GM12878 (cell line): ENCODE measurements at regions not wholly inside any gene's neighbourhood (a gene's known extent, or its start where the extent isn't known, plus 50 kb on each side); places are given as distances from the start of the nearest gene placed in this dataset.

Source experiments
- ATAC-seq: fragments of 200-7000 bp; cut with Tn5 transposase; 3 replicates; pipeline ENCODE4 v1.9.1; 2020; ENCODE audit warnings: mild to moderate bottlenecking, moderate library complexity
- BruUV-seq: library from RNA; stranded (reverse); fragments of 400-500 nt; replicated peaks from 2 replicates; lab custom pipeline; 2021; lab: Mats Ljungman, UMichigan
- CTCF ChIA-PET: fragments of 300-600 bp; sonication (Branson Sonifier 250); formaldehyde crosslinking; extraction: SDS; loops from one replicate; lab custom pipeline; 2021; ENCODE audit warnings: inconsistent platforms; lab: Yijun Ruan, JAX
- POLR2A ChIA-PET: fragments of 350-600 bp; formaldehyde crosslinking; extraction: SDS; loops from one replicate; lab custom pipeline; 2021; ENCODE audit warnings: inconsistent platforms; lab: Charles Lee
- RAD21 ChIA-PET: fragments of 300-600 bp; sonication (Branson Sonifier 250); formaldehyde crosslinking; loops from one replicate; lab custom pipeline; 2023; ENCODE audit warnings: antibody characterized with exemption; ENCODE audit not compliant: unreplicated experiment; lab: Charles Lee
- SMC1A ChIA-PET: fragments of 300-600 bp; sonication (Branson Sonifier 250); formaldehyde crosslinking; loops from one replicate; lab custom pipeline; 2023; ENCODE audit not compliant: unreplicated experiment, uncharacterized antibody; lab: Charles Lee
- DNase-seq: peaks from one replicate; pipeline ENCODE4 v3.0.0-alpha.2; 2011; ENCODE audit warnings: low read depth, low spot score
- FAIRE-seq: peaks from 3 replicates; lab custom pipeline; 2011; peaks lifted over from hg19 to GRCh38; lab: Jason Lieb, UNC
- H2AFZ ChIP-seq: 2 replicates; pipeline ENCODE4 v1.6.0; 2011; ENCODE audit warnings: low read depth, low read length, control low read depth; ENCODE audit not compliant: control insufficient read depth
- H3K27ac ChIP-seq: 2 replicates; pipeline ENCODE4 v1.5.1; 2011; ENCODE audit warnings: control low read depth; ENCODE audit not compliant: control insufficient read depth, insufficient read depth
- H3K27me3 ChIP-seq, 2 experiments: replicated peaks in 1 of 2; 2 replicates each; pipeline versions ENCODE4 v1.6.0 to v1.6.1; 2011; ENCODE audit warnings: low read length in 1 of 2; ENCODE audit not compliant: control insufficient read depth in 2 of 2, insufficient read depth in 2 of 2
- H3K36me3 ChIP-seq, 2 experiments: 2 replicates each; pipeline ENCODE4 v1.5.1; 2011; ENCODE audit warnings: low read length in 1 of 2; ENCODE audit not compliant: control insufficient read depth in 2 of 2, insufficient read depth in 2 of 2
- H3K4me1 ChIP-seq: 2 replicates; pipeline ENCODE4 v1.6.1; 2011; ENCODE audit warnings: mild to moderate bottlenecking, low read length, moderate library complexity, mixed read lengths; ENCODE audit not compliant: control insufficient read depth, insufficient read depth
- H3K4me2 ChIP-seq: 2 replicates; pipeline ENCODE4 v1.6.0; 2011; ENCODE audit warnings: control low read depth; ENCODE audit not compliant: control insufficient read depth, insufficient read depth
- H3K4me3 ChIP-seq: fragments of 200-600 bp; sonication (generic); 2 replicates; pipeline ENCODE4 v1.5.1; 2016
- H3K79me2 ChIP-seq: 2 replicates; pipeline ENCODE4 v1.6.0; 2011; ENCODE audit warnings: low read length; ENCODE audit not compliant: control insufficient read depth, insufficient read depth
- H3K9ac ChIP-seq: 2 replicates; pipeline ENCODE4 v1.8.0; 2011; ENCODE audit warnings: low read length, control low read depth, mixed read lengths; ENCODE audit not compliant: control insufficient read depth, insufficient read depth
- H3K9me3 ChIP-seq: replicated peaks from 3 replicates; pipeline ENCODE4 v1.5.1; 2011; ENCODE audit warnings: mild to moderate bottlenecking, low read length; ENCODE audit not compliant: control insufficient read depth, insufficient read depth
- H4K20me1 ChIP-seq: 2 replicates; pipeline ENCODE4 v1.6.0; 2011; ENCODE audit not compliant: control insufficient read depth, insufficient read depth
- ATF7 ChIP-seq: fragments of 450-650 bp; IDR thresholded peaks from 2 replicates; pipeline ENCODE4 v1.6.1; 2016; ENCODE audit warnings: low read depth, mild to moderate bottlenecking
- BHLHE40 ChIP-seq, 2 experiments: fragments of 450-650 bp in 1 of 2; IDR thresholded peaks; 2 replicates each; pipeline ENCODE4 v1.6.1; 2011 to 2017; ENCODE audit warnings: low read depth in 2 of 2, borderline replicate concordance in 1 of 2, improper control_type of control experiment in 1 of 2, low read length in 1 of 2, mild to moderate bottlenecking in 1 of 2
- DPF2 ChIP-seq: fragments of 450-650 bp; IDR thresholded peaks from 2 replicates; pipeline ENCODE4 v1.6.1; 2017; ENCODE audit warnings: mild to moderate bottlenecking
- FOXM1 ChIP-seq: IDR thresholded peaks from 2 replicates; pipeline ENCODE4 v1.6.1; 2012; ENCODE audit warnings: low read depth, mild to moderate bottlenecking, inconsistent platforms, low read length, moderate library complexity
- HDAC6 ChIP-seq: fragments of 200-600 bp; sonication (generic); IDR thresholded peaks from one replicate; pipeline ENCODE4 v1.8.0; 2017; ENCODE audit warnings: antibody characterized with exemption; ENCODE audit not compliant: unreplicated experiment
- HDGF ChIP-seq: fragments of 450-650 bp; IDR thresholded peaks from 2 replicates; pipeline ENCODE4 v1.6.1; 2016; ENCODE audit warnings: antibody characterized with exemption
- KAT2A ChIP-seq: conservative IDR thresholded peaks from 2 replicates; pipeline ENCODE4 v1.6.1; 2011; ENCODE audit warnings: low read depth, low read length; ENCODE audit not compliant: control insufficient read depth
- NFXL1 ChIP-seq: fragments of 450-650 bp; IDR thresholded peaks from 2 replicates; pipeline ENCODE4 v1.6.1; 2017; ENCODE audit warnings: antibody characterized with exemption, mild to moderate bottlenecking, borderline replicate concordance
- NFYB ChIP-seq: IDR thresholded peaks from 2 replicates; pipeline ENCODE4 v1.6.1; 2011; ENCODE audit warnings: low read depth, mild to moderate bottlenecking, low read length, improper control_type of control experiment, moderate library complexity; ENCODE audit not compliant: insufficient read depth
- NR2C2 ChIP-seq: IDR thresholded peaks from 2 replicates; pipeline ENCODE4 v1.6.1; 2011; ENCODE audit warnings: borderline replicate concordance, low read depth; ENCODE audit not compliant: control insufficient read depth, insufficient read length
- RUNX3 ChIP-seq: IDR thresholded peaks from 2 replicates; pipeline ENCODE4 v1.6.1; 2012; ENCODE audit warnings: low read length, inconsistent platforms
- SP1 ChIP-seq: IDR thresholded peaks from one replicate; pipeline ENCODE4 v1.6.1; 2011; ENCODE audit warnings: low read depth, low read length
- SREBF2 ChIP-seq: IDR thresholded peaks from 2 replicates; pipeline ENCODE4 v1.6.1; 2012; ENCODE audit warnings: mild to moderate bottlenecking, low read length
- WGBS: methylation state at CpG from one replicate; pipeline ENCODE4 v1.1.6; 2016; ENCODE audit warnings: low lambda C conversion rate; ENCODE audit not compliant: insufficient replicate concordance, insufficient coverage; ENCODE audit errors: missing lambda C conversion rate; 5-methylcytosine and 5-hydroxymethylcytosine counted together
- in situ Hi-C: fragments of 300-500 bp; cut with MboI; formaldehyde crosslinking; loops from 9 replicates; pipeline ENCODE4 v1.14.3; 2018; ENCODE audit warnings: mixed read lengths
- intact Hi-C: fragments of 100-400 bp; cut with micrococcal nuclease; formaldehyde crosslinking; loops from one replicate; pipeline ENCODE4 v1.14.2; 2022; ENCODE audit not compliant: unreplicated experiment
- TF ChIP-seq, protein P1 (sequence below): IDR thresholded peaks from 2 replicates; pipeline ENCODE4 v1.6.1; 2011; ENCODE audit warnings: low read depth, mild to moderate bottlenecking, low read length, moderate library complexity, borderline replicate concordance; ENCODE audit errors: extremely low read depth
- TF ChIP-seq, protein P2 (sequence below): fragments of 450-650 bp; IDR thresholded peaks from 2 replicates; pipeline ENCODE4 v1.6.1; 2017; ENCODE audit warnings: mild to moderate bottlenecking, moderate library complexity
- TF ChIP-seq, protein P3 (sequence below): fragments of 450-650 bp; IDR thresholded peaks from 2 replicates; pipeline ENCODE4 v1.6.1; 2017; ENCODE audit warnings: mild to moderate bottlenecking, moderate library complexity

DNA sequence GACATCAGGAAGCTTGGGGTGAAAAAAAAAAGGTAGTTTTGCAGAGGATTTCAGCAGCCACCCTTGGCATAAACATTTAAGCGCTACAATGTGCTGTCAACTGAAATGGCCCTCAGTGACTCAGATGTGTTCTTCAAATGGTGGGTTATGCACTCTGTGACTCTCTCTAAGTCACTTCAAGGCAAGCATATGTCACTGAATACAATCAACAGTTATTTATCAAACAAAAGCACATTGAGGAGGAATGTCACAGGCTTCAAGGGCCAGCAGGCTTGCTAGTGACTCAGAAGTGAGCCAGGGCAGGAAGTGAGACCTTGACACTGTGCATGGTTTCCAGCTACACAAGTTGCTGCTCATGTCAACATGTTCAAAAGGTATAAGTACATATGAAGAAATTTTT is 523.7 kb upstream of the HTR2A start:
- no peak for DNase-seq
- RAD21 ChIA-PET = interaction anchor here (0.5 kb wide), 1 partner anchor 934 kb away, joined by 3 read pairs; no protein-coding TSS in a partner anchor
- no peak for TF ChIP-seq SREBF2
- no peak for TF ChIP-seq BHLHE40 (IDR thresholded peaks at IDR 0.05; ENCODE audit: borderline replicate concordance in 1 of 2, low read depth in 2 of 2, low read length in 1 of 2)
- TF ChIP-seq, protein P1, sequence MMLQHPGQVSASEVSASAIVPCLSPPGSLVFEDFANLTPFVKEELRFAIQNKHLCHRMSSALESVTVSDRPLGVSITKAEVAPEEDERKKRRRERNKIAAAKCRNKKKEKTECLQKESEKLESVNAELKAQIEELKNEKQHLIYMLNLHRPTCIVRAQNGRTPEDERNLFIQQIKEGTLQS = no peak
- no peak for TF ChIP-seq FOXM1
- TF ChIP-seq, protein P2, sequence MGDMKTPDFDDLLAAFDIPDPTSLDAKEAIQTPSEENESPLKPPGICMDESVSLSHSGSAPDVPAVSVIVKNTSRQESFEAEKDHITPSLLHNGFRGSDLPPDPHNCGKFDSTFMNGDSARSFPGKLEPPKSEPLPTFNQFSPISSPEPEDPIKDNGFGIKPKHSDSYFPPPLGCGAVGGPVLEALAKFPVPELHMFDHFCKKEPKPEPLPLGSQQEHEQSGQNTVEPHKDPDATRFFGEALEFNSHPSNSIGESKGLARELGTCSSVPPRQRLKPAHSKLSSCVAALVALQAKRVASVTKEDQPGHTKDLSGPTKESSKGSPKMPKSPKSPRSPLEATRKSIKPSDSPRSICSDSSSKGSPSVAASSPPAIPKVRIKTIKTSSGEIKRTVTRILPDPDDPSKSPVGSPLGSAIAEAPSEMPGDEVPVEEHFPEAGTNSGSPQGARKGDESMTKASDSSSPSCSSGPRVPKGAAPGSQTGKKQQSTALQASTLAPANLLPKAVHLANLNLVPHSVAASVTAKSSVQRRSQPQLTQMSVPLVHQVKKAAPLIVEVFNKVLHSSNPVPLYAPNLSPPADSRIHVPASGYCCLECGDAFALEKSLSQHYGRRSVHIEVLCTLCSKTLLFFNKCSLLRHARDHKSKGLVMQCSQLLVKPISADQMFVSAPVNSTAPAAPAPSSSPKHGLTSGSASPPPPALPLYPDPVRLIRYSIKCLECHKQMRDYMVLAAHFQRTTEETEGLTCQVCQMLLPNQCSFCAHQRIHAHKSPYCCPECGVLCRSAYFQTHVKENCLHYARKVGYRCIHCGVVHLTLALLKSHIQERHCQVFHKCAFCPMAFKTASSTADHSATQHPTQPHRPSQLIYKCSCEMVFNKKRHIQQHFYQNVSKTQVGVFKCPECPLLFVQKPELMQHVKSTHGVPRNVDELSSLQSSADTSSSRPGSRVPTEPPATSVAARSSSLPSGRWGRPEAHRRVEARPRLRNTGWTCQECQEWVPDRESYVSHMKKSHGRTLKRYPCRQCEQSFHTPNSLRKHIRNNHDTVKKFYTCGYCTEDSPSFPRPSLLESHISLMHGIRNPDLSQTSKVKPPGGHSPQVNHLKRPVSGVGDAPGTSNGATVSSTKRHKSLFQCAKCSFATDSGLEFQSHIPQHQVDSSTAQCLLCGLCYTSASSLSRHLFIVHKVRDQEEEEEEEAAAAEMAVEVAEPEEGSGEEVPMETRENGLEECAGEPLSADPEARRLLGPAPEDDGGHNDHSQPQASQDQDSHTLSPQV = no peak
- TF ChIP-seq RUNX3 = no peak
- no peak for TF ChIP-seq KAT2A
- no peak for TF ChIP-seq HDGF
- TF ChIP-seq HDAC6 = no peak
- TF ChIP-seq, protein P3, sequence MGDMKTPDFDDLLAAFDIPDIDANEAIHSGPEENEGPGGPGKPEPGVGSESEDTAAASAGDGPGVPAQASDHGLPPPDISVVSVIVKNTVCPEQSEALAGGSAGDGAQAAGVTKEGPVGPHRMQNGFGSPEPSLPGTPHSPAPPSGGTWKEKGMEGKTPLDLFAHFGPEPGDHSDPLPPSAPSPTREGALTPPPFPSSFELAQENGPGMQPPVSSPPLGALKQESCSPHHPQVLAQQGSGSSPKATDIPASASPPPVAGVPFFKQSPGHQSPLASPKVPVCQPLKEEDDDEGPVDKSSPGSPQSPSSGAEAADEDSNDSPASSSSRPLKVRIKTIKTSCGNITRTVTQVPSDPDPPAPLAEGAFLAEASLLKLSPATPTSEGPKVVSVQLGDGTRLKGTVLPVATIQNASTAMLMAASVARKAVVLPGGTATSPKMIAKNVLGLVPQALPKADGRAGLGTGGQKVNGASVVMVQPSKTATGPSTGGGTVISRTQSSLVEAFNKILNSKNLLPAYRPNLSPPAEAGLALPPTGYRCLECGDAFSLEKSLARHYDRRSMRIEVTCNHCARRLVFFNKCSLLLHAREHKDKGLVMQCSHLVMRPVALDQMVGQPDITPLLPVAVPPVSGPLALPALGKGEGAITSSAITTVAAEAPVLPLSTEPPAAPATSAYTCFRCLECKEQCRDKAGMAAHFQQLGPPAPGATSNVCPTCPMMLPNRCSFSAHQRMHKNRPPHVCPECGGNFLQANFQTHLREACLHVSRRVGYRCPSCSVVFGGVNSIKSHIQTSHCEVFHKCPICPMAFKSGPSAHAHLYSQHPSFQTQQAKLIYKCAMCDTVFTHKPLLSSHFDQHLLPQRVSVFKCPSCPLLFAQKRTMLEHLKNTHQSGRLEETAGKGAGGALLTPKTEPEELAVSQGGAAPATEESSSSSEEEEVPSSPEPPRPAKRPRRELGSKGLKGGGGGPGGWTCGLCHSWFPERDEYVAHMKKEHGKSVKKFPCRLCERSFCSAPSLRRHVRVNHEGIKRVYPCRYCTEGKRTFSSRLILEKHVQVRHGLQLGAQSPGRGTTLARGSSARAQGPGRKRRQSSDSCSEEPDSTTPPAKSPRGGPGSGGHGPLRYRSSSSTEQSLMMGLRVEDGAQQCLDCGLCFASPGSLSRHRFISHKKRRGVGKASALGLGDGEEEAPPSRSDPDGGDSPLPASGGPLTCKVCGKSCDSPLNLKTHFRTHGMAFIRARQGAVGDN = no peak
- TF ChIP-seq NFYB = no peak
- TF ChIP-seq NR2C2 = no peak
- TF ChIP-seq SP1 = no peak
- TF ChIP-seq ATF7 = no peak
- TF ChIP-seq NFXL1 = no peak
- TF ChIP-seq DPF2 = no peak
- Histone ChIP-seq H2AFZ (no peak overlapping the region), H3K27ac (no peak overlapping the region), H3K27me3 (no peaks in the 10 kb centered on the region), H3K79me2 (no peaks in the 10 kb centered on the region), H3K36me3 (no peaks in the 10 kb centered on the region), H3K4me3 (no peak overlapping the region), H3K4me2 (no peak overlapping the region), H3K4me1 (no peaks in the 10 kb centered on the region), H3K9me3 (no peaks in the 10 kb centered on the region), H4K20me1 (no peaks in the 10 kb centered on the region), H3K9ac (no peak overlapping the region)
- no peak for ATAC-seq
- no TSS peak for BruUV-seq
- in situ Hi-C loops (no loop called here), intact Hi-C loops (no loop called here)
- SMC1A ChIA-PET = no interaction called here
- POLR2A ChIA-PET = interaction anchor here (0.5 kb wide), 1 partner anchor 152 kb away, joined by 3 read pairs; no protein-coding TSS in a partner anchor
- CTCF ChIA-PET = no interaction called here
- no peak for FAIRE-seq
- 5% methylated on average over 1 of the region's 1 CpG for WGBS
